RKO (cell line): ENCODE measurements at regions not wholly inside any gene's neighbourhood (a gene's known extent, or its start where the extent isn't known, plus 50 kb on each side); places are given as distances from the start of the nearest gene placed in this dataset.
A peak's percentile ranks its signal among the peaks of the same experiment; 100 is the strongest.
"Not testable (repeated sequence)": the region's sequence is repeated elsewhere in the genome, so short reads cannot be mapped to it uniquely, and the experiment has no call there.

Experiments
- DNase-seq: peaks from one replicate; pipeline ENCODE4 v3.0.0-alpha.2; 2016; ENCODE audit warnings: low spot score

DNA sequence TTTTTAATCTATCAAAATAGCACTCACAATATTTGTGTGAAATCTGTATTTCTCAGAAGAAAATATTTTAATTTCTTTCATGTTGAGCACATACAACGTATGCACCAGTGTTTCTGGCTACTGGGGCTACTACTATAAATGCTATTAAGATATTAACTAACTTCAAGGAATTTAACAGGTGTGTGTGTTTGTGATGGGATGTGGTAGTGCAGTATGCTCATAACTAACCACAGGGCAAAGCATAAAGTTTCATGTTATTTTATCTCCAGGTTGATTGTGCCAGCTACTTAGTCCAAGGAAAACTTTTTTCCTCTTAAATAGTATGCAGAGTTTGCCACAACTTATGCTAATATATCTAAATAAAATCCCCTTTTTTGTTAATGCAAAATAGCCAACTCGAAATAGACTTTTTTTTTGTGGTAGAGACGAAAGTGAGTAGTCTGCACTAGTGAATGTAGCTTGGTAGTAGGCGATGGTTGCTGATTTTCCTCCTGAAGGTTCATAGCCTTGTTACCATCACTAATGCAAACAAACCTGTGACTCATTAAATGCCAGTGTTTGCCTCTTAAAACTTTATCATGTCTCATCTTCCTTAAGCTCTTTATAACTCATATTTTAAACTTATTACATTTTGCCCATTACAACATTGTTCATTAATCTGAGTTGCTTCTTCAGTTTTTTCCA, 565.5 kb upstream of the ANO3 start:
- no peak for DNase-seq

GRCh38 chr11:25769287-25769686, 562.6 kb upstream of the ANO3 start:
- no peak for DNase-seq

DNA sequence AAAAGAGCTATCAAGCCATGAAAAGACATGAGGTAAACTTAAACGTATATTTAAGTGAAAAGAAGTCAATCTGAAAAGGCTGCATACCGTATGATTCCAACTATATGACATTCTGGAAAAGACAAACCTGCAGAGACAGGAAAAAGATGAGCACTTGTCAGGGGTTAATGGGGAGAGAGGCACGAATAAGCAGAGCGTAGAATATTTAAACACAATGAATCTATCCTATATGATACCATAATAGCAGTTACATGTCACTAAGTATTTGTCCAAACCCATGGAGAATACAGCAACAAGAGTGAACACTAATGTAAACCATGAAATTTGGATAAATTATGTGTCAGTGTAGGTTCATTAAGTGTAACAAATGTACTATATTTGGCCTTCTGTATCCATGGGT, 560.3 kb upstream of the ANO3 start:
- DNase-seq = no peak

- peak; percentile 8 for DNase-seq
Observed at GRCh38 chr11:25775603-25776002, 556.3 kb upstream of the ANO3 start.

GRCh38 chr11:25776238-25776637, 555.7 kb upstream of the ANO3 start:
- no peak for DNase-seq

DNA sequence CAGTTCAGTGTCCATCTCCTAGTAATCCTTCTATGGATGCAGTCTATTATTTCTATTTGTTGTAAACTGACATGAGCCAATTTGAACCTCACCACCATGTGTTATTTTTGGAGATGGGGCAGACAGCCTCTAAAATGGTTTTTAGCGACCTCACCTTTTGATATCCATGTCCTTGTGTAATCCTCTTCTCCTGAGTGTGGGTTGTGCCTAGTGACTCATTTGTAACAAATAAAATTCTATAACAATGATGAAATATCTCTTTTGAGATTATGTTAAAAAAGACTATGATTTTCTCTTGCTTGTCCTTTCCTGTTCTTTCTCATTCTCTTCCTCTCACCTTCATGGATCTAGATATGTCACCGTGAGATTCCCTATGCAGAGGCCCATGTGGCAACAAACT, 554.6 kb upstream of the ANO3 start:
- no peak for DNase-seq

GRCh38 chr11:25779033-25779432, 552.9 kb upstream of the ANO3 start:
- no peak for DNase-seq

GRCh38 chr11:25787416-25787815, 544.5 kb upstream of the ANO3 start:
- DNase-seq = no peak

DNA sequence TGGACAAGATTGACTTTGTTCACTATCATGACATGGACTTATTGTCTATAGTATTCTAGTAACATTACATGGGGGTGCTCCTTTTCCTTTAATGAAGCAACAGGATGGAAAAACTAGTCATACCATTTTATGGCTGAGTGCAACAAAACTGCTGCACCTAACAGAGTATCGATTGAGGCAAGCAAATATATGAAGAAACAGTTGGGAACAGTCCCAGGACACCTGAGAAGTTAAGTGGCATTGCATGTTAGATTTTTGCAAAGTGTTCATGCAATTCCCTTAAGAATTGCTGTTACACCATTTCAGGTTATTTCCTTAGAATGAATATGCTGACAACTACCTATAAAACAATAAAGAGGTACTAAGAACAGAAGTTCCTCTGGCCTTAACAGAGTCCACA, 541.5 kb upstream of the ANO3 start:
- DNase-seq = no peak

DNA sequence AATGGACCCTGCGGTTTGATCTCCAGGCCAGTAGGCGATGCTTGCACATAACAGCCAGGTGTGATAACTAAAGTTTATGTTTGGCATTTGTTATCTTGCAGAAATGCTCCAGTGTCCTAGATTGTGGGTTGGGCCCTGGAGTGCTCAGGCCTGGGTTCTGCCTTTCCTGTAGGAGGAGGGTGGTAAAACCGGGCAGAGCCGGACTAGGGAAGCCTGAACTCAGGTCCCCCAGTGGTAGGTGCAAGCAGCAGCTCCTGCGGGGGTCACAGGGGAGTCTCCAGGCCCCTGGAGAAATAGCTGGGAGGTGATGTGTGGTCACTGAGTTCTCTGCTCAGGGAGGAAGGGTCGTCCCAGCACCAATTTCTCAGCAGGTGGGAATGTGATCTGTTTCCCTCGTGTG, 538.3 kb upstream of the ANO3 start:
- DNase-seq = no peak

DNA sequence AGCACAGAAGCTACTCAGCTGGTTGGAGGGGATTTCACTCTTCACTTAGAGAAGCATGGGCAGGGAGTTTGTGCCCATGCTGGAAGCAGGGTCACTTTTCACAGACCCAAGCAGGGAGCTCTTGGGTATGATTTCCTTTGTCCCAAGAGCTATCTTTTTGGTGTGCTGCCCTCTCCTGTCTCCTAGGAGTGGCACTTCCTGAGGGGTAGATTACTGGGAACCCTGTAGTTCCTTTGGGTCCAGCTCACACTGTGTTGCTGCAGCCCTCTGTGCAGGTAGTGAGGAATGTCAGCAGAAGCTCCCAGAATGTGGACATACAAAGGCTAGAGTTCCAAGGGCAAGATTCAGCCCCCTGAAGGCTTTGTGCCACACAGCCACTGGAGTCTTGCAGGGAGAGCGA, 537.1 kb upstream of the ANO3 start:
- no peak for DNase-seq

DNA sequence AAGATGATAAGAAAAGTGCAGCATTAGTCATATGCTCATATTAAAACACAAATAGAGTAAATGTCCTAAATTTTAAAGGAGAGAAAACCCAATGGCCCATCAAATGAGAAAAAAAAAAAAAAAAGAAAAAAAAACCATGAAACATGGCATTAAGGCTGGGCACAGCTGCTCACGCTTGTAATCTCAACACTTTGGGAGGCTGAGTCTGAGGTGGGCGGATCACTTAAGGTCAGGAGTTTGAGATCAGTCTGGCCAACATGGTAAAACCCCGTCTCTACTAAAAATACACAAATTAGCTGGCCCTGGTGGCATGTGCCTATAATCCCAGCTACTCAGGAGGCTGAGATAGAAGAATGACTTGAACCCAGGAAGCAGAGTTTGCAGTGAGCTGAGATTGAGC, 515.5 kb upstream of the ANO3 start:
- no peak for DNase-seq

DNA sequence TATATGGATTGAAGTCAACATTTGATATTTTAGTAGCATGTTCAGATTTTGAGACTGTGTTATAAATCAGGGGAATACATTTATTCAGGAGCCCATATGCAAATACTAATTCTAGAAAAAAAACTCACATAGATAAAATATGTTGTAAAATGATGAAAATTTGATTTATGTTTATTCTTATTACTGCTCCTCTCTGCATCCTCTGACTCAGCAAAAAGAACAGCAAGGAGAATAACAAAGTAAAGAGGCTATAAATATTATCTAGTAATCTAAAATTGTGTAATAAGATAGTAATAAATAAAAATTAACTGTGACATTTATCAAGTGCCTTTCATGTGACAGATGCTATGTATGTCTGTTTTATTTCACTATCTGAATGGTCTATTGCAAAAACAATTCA, 507.2 kb upstream of the ANO3 start:
- DNase-seq = no peak

DNA sequence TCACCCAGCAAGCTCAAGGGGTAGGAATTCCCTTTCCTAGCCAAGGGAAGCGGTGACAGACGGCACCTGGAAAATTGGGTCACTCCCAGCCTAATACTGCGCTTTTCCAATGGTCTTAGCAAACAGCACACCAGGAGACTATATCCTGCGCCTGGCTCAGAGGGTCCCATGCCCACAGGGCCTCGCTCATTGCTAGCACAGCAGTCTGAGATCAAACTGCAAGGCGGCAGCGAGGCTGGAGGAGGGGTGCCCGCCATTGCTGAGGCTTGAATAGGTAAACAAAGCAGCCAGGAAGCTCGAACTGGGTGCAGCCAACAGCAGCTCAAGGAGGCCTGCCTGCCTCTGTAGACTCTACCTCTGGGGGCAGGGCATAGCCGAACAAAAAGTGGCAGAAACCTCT, 500.4 kb upstream of the ANO3 start:
- not testable (repeated sequence) for DNase-seq

GRCh38 chr11:25838918-25839625, 492.9 kb upstream of the ANO3 start:
- peak; percentile 3 for DNase-seq

DNA sequence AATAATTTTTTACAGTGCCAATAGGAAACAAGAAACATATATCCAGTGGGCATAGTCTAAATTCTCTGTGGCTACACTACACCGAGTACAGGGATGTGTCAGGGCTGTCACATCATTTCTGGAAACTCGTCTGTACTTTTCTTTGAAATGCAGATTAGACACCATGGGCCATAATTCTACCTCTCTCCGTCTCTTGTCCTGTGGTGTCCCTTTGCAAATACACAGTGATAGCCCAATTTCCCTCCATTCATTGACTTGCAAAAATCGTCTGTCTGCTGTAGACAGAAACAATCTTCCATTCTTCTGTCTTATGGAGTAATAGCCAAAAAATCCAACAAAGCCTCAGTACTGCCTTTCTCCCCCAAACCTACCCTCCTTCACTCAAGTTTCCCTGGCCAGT, 487.1 kb upstream of the ANO3 start:
- DNase-seq = no peak

DNA sequence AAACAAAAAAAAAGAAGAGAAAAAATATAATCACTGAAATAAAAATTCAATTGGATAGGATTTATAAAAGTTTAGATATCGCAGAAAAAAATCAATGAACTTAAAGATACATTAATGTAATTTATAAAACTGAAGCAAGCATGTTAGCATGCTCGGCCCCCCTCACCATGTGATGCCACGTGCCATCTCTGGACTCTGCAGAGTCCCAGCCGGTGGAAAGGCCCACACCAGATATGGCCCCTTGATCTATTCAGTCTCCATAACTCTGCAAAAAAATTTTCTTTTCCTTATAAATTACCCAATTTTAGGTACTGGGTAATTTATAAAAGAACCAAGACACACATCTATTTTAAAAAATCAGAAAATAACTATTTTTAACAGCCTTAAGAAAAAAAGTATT, 476.0 kb upstream of the ANO3 start:
- no peak for DNase-seq

- DNase-seq = no peak
Observed at GRCh38 chr11:25859776-25860175, 472.2 kb upstream of the ANO3 start.

DNA sequence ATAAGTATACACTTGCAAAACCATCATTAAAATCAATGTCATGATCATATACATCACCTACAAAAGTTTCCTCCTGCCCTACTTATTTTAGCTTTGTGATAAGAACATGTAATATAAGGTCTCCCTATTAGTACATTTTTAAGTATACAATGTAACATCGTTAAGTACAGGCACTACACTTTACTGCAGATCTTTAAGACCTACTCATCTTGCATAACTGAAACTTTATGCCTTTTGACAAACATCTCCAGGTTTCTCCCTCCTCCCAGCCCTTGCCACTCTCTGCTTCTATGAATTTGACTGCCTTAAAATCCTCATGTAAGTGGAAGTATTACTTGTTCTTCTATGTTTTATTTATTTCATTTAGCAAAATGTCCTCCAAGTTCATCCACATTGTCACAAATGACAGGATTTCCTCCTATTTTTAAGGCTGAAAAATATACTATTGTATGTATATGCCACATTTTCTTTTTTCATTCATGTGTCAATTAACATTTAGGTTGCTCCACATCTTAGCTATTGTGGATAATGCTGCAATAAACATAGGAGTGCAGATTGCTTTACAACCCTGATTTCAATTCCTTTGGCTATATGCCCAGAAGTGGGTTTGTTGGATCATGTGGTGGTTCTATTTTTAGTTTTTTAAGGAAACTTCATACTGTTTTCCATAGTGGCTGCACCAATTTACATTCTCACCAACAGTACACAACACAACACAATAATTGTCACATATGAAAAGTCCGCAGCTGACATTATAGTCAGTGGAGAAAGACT, 471.1 kb upstream of the ANO3 start:
- no peak for DNase-seq

GRCh38 chr11:25862159-25862558, 469.8 kb upstream of the ANO3 start:
- no peak for DNase-seq

DNA sequence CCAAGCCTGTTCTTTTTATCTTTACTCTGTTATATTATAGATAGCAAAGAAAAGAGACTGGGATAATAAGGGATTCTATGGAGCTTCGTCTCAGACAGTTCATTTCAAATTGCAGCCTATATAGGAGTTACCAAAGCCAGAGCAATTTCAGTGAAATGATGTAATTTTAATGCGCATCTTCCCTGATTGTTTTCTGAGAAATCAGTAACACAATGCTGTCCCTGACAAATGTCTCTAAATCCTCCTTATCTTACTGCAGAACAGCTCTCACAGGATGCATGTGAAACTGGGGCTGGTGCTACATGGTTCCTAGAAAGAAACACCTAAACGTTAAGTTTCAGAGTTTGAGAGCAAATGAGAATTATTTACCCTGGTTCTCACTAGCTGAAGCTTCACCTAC, 467.9 kb upstream of the ANO3 start:
- DNase-seq = no peak

GRCh38 chr11:25876456-25876965, 455.4 kb upstream of the ANO3 start:
- no peak for DNase-seq

- DNase-seq = no peak
Observed at GRCh38 chr11:25886036-25886435, 445.9 kb upstream of the ANO3 start.
